ENCODE measurements at regions not wholly inside any gene's neighbourhood (a gene's known extent, or its start where the extent isn't known, plus 50 kb on each side); places are given as distances from the start of the nearest gene placed in this dataset.

DNA sequence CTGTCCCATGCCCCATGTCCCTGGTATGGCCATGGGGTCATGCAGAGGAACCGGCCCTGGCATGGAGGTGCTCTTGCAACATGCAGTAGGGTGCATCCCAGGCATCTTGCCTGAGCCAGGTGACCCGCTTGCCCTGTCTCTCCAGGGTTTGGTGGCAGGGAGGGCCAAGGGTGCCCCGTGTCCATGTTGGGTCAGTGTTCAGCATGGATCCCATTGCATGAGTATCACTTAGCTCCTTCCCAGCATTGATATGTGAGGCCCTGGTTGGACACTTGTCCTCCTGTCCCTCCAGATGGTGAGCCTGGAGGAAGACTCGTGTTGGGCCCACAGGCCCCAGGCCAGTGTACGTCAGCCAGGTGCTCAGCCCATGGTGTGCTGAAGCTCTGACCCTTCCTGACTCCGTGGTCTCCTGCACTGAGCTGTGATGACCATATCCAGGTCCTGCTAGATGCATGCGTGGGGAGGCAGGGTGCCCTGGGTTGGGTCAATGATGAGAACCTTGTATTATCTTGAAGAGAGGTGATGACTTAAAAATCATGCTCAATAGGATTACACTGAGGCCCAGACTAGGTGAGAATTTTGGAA is 205.0 kb downstream of the UBE3A start:
- TF ChIP-seq POLR2A (IDR thresholded peaks at IDR 0.05; ENCODE audit: extremely low read depth, insufficient read length) = no peak
- TF ChIP-seq CTCF (IDR thresholded peaks at IDR 0.05; ENCODE audit: low read depth, low read length) = no peak

Measured in NB4 (cell line).